ENCODE measurements at regions not wholly inside any gene's neighbourhood (a gene's known extent, or its start where the extent isn't known, plus 50 kb on each side); places are given as distances from the start of the nearest gene placed in this dataset.

- TF ChIP-seq CTCF (IDR thresholded peaks at IDR 0.05) (peak; percentile 80), EZH2phosphoT487 (IDR thresholded peaks at IDR 0.05) (no peak)
Observed at GRCh38 chr3:104102386-104102785, 1264.3 kb upstream of the ALCAM start.

All from neural progenitor cell (in vitro differentiated cells).